WTC11 (cell line): ENCODE measurements at regions not wholly inside any gene's neighbourhood (a gene's known extent, or its start where the extent isn't known, plus 50 kb on each side); places are given as distances from the start of the nearest gene placed in this dataset.

Experiments used
- ATAC-seq: fragments of 200-7000 bp; cut with Tn5 transposase; 2 replicates; pipeline ENCODE4 v1.10.0; 2021; ENCODE audit warnings: mild to moderate bottlenecking, moderate library complexity
- CTCF ChIA-PET: fragments of 300-600 bp; sonication (Branson Sonifier 250); formaldehyde crosslinking; loops from one replicate; lab custom pipeline; 2021; ENCODE audit warnings: antibody characterized with exemption; lab: Charles Lee
- POLR2A ChIA-PET: fragments of 350-600 bp; sonication (Branson Sonifier 250); formaldehyde crosslinking; loops from one replicate; lab custom pipeline; 2021; ENCODE audit warnings: antibody characterized with exemption; lab: Charles Lee
- DNase-seq: peaks from one replicate; pipeline ENCODE4 v3.0.0; 2021; ENCODE audit warnings: low spot score
- H3K27ac Mint-ChIP-seq: 2 replicates; pipeline ENCODE4 v1.8.0; 2021; ENCODE audit warnings: mixed read lengths
- H3K27me3 Mint-ChIP-seq: 2 replicates; pipeline ENCODE4 v1.8.0; 2021; ENCODE audit warnings: low read depth, mild to moderate bottlenecking, moderate library complexity, mixed read lengths
- H3K36me3 Mint-ChIP-seq: 2 replicates; pipeline ENCODE4 v1.8.0; 2021; ENCODE audit warnings: mixed read lengths
- H3K4me1 Mint-ChIP-seq: 2 replicates; pipeline ENCODE4 v1.8.0; 2022; ENCODE audit warnings: mixed read lengths
- H3K4me3 Mint-ChIP-seq: 2 replicates; pipeline ENCODE4 v1.8.0; 2021; ENCODE audit warnings: mild to moderate bottlenecking, moderate library complexity, mixed read lengths
- H3K9me3 Mint-ChIP-seq: 2 replicates; pipeline ENCODE4 v1.8.0; 2021; ENCODE audit warnings: mixed read lengths
- ERG ChIP-seq: fragments of 250-450 bp; sonication (Bioruptor Pico); IDR thresholded peaks from 2 replicates; pipeline ENCODE4 v1.8.0; 2021; ENCODE audit warnings: mild to moderate bottlenecking
- ETV6 ChIP-seq: sonication (generic); formaldehyde crosslinking; IDR thresholded peaks from 2 replicates; pipeline ENCODE4 v1.8.1; 2022; ENCODE audit warnings: mild to moderate bottlenecking, missing genetic modification reagents
- IRF1 ChIP-seq: sonication (generic); formaldehyde crosslinking; IDR thresholded peaks from 2 replicates; pipeline ENCODE4 v1.8.0; 2023; ENCODE audit warnings: missing genetic modification reagents
- NFATC4 ChIP-seq: fragments of 250-450 bp; sonication (Bioruptor Pico); IDR thresholded peaks from 2 replicates; pipeline ENCODE4 v1.9.0; 2021; ENCODE audit warnings: mild to moderate bottlenecking
- PRDM15 ChIP-seq: sonication (generic); formaldehyde crosslinking; IDR thresholded peaks from 2 replicates; pipeline ENCODE4 v1.8.0; 2022; ENCODE audit warnings: missing genetic modification reagents
- PRRX2 ChIP-seq: fragments of 250-450 bp; sonication (Bioruptor Pico); IDR thresholded peaks from 2 replicates; pipeline ENCODE4 v1.8.0; 2021; ENCODE audit warnings: mild to moderate bottlenecking
- SMAD3 ChIP-seq: sonication (generic); formaldehyde crosslinking; IDR thresholded peaks from 2 replicates; pipeline ENCODE4 v1.8.0; 2022; ENCODE audit warnings: missing genetic modification reagents, mild to moderate bottlenecking, borderline replicate concordance
- SOX15 ChIP-seq: fragments of 250-450 bp; sonication (Bioruptor Pico); IDR thresholded peaks from 2 replicates; pipeline ENCODE4 v1.9.0; 2021; ENCODE audit warnings: mild to moderate bottlenecking
- TCF7 ChIP-seq: sonication (generic); formaldehyde crosslinking; IDR thresholded peaks from 2 replicates; pipeline ENCODE4 v1.8.0; 2022; ENCODE audit warnings: mild to moderate bottlenecking, low read depth, missing genetic modification reagents, moderate library complexity
- TEAD1 ChIP-seq: sonication (generic); formaldehyde crosslinking; IDR thresholded peaks from 2 replicates; pipeline ENCODE4 v1.8.0; 2022; ENCODE audit warnings: mild to moderate bottlenecking, missing genetic modification reagents
- TEAD4 ChIP-seq: sonication (generic); formaldehyde crosslinking; IDR thresholded peaks from 2 replicates; pipeline ENCODE4 v1.8.0; 2022; ENCODE audit warnings: mild to moderate bottlenecking, missing genetic modification reagents
- TP53 ChIP-seq: sonication (generic); formaldehyde crosslinking; IDR thresholded peaks from 2 replicates; pipeline ENCODE4 v1.8.1; 2023; ENCODE audit warnings: mild to moderate bottlenecking, missing genetic modification reagents
- USF2 ChIP-seq: sonication (generic); formaldehyde crosslinking; IDR thresholded peaks from 2 replicates; pipeline ENCODE4 v1.8.1; 2023; ENCODE audit warnings: mild to moderate bottlenecking, missing genetic modification reagents, moderate library complexity
- ZBTB43 ChIP-seq: sonication (generic); formaldehyde crosslinking; IDR thresholded peaks from 2 replicates; pipeline ENCODE4 v1.8.1; 2023; ENCODE audit warnings: mild to moderate bottlenecking, missing genetic modification reagents
- ZNF219 ChIP-seq: sonication (generic); formaldehyde crosslinking; IDR thresholded peaks from 2 replicates; pipeline ENCODE4 v1.8.0; 2023; ENCODE audit warnings: missing genetic modification reagents, mild to moderate bottlenecking, borderline replicate concordance
- ZNF532 ChIP-seq: fragments of 250-450 bp; sonication (Bioruptor Pico); IDR thresholded peaks from 2 replicates; pipeline ENCODE4 v1.9.0; 2021; ENCODE audit warnings: mild to moderate bottlenecking, borderline replicate concordance
- ZNF671 ChIP-seq: fragments of 250-450 bp; sonication (Bioruptor Pico); IDR thresholded peaks from 2 replicates; pipeline ENCODE4 v1.8.0; 2021; ENCODE audit warnings: mild to moderate bottlenecking

- Mint-ChIP-seq H3K9me3 (peaks cover 7% of the 10 kb centered on the region), H3K4me3 (no peak overlapping the region), H3K36me3 (no peaks in the 10 kb centered on the region), H3K27ac (no peak overlapping the region), H3K4me1 (peaks cover 4% of the 10 kb centered on the region), H3K27me3 (no peaks in the 10 kb centered on the region)
- no peak for TF ChIP-seq SOX15 (CRISPR knock-in tag)
- no peak for TF ChIP-seq ZNF671 (CRISPR knock-in tag)
- no peak for TF ChIP-seq ZNF219 (CRISPR knock-in tag)
- TF ChIP-seq IRF1 (CRISPR knock-in tag), result no peak
- TF ChIP-seq TP53 (CRISPR knock-in tag), result no peak
- TF ChIP-seq PRRX2, result no peak
- TF ChIP-seq ERG (CRISPR knock-in tag), result no peak
- no peak for TF ChIP-seq NFATC4 (CRISPR knock-in tag)
- TF ChIP-seq SMAD3, result no peak
- CTCF ChIA-PET, result interaction anchor here (1.2 kb wide), 1 partner anchor 554 kb away, joined by 5 read pairs; no protein-coding TSS in a partner anchor
- POLR2A ChIA-PET, result no interaction called here
- DNase-seq (peak; percentile 21), ATAC-seq (peak; percentile 90)
Observed at GRCh38 chr6:47922391-47922790, 140.6 kb downstream of the OPN5 start.

GRCh38 chr6:47919875-47920274, 138.0 kb downstream of the OPN5 start:
- POLR2A ChIA-PET, result no interaction called here
- DNase-seq, result no peak
- no peaks in the 10 kb centered on the region for H3K36me3 Mint-ChIP-seq
- H3K4me3 Mint-ChIP-seq, result no peak overlapping the region
- H3K4me1 Mint-ChIP-seq, result peaks cover 4% of the 10 kb centered on the region
- CTCF ChIA-PET, result no interaction called here
- TF ChIP-seq PRDM15 (CRISPR knock-in tag) (no peak), TEAD1 (CRISPR knock-in tag) (no peak), ZBTB43 (no peak)
- TF ChIP-seq, all 79 proteins: peak for 0
- Mint-ChIP-seq H3K27ac (no peak overlapping the region), H3K27me3 (no peaks in the 10 kb centered on the region), H3K9me3 (peaks cover 7% of the 10 kb centered on the region)
- no peak for ATAC-seq

- no peaks in the 10 kb centered on the region for H3K27me3 Mint-ChIP-seq
- DNase-seq (no peak), ATAC-seq (no peak)
- peaks cover 8% of the 10 kb centered on the region for H3K4me1 Mint-ChIP-seq
- H3K4me3 Mint-ChIP-seq, result no peak overlapping the region
- ChIA-PET POLR2A (no interaction called here), CTCF (no interaction called here)
- no peaks in the 10 kb centered on the region for H3K36me3 Mint-ChIP-seq
- peaks cover 7% of the 10 kb centered on the region for H3K9me3 Mint-ChIP-seq
- TF ChIP-seq ETV6 (CRISPR knock-in tag) (no peak), ZNF532 (no peak), TCF7 (CRISPR knock-in tag) (no peak), IRF1 (CRISPR knock-in tag) (no peak), USF2 (CRISPR knock-in tag) (no peak), TEAD4 (CRISPR knock-in tag) (no peak)
- H3K27ac Mint-ChIP-seq, result no peak overlapping the region
Observed at GRCh38 chr6:47917811-47918210, 136.0 kb downstream of the OPN5 start.
